GM12878 (cell line): ENCODE measurements at regions not wholly inside any gene's neighbourhood (a gene's known extent, or its start where the extent isn't known, plus 50 kb on each side); places are given as distances from the start of the nearest gene placed in this dataset.

ENCODE experiments used
- ATAC-seq: fragments of 200-7000 bp; cut with Tn5 transposase; 3 replicates; pipeline ENCODE4 v1.9.1; 2020; ENCODE audit warnings: mild to moderate bottlenecking, moderate library complexity
- BruUV-seq: library from RNA; stranded (reverse); fragments of 400-500 nt; replicated peaks from 2 replicates; lab custom pipeline; 2021; lab: Mats Ljungman, UMichigan
- CTCF ChIA-PET: fragments of 300-600 bp; sonication (Branson Sonifier 250); formaldehyde crosslinking; extraction: SDS; loops from one replicate; lab custom pipeline; 2021; ENCODE audit warnings: inconsistent platforms; lab: Yijun Ruan, JAX
- POLR2A ChIA-PET: fragments of 350-600 bp; formaldehyde crosslinking; extraction: SDS; loops from one replicate; lab custom pipeline; 2021; ENCODE audit warnings: inconsistent platforms; lab: Charles Lee
- RAD21 ChIA-PET: fragments of 300-600 bp; sonication (Branson Sonifier 250); formaldehyde crosslinking; loops from one replicate; lab custom pipeline; 2023; ENCODE audit warnings: antibody characterized with exemption; ENCODE audit not compliant: unreplicated experiment; lab: Charles Lee
- SMC1A ChIA-PET: fragments of 300-600 bp; sonication (Branson Sonifier 250); formaldehyde crosslinking; loops from one replicate; lab custom pipeline; 2023; ENCODE audit not compliant: unreplicated experiment, uncharacterized antibody; lab: Charles Lee
- DNase-seq: peaks from one replicate; pipeline ENCODE4 v3.0.0-alpha.2; 2011; ENCODE audit warnings: low read depth, low spot score
- FAIRE-seq: peaks from 3 replicates; lab custom pipeline; 2011; peaks lifted over from hg19 to GRCh38; lab: Jason Lieb, UNC
- H2AFZ ChIP-seq: 2 replicates; pipeline ENCODE4 v1.6.0; 2011; ENCODE audit warnings: low read depth, low read length, control low read depth; ENCODE audit not compliant: control insufficient read depth
- H3K27ac ChIP-seq: 2 replicates; pipeline ENCODE4 v1.5.1; 2011; ENCODE audit warnings: control low read depth; ENCODE audit not compliant: control insufficient read depth, insufficient read depth
- H3K27me3 ChIP-seq, 2 experiments: replicated peaks in 1 of 2; 2 replicates each; pipeline versions ENCODE4 v1.6.0 to v1.6.1; 2011; ENCODE audit warnings: low read length in 1 of 2; ENCODE audit not compliant: control insufficient read depth in 2 of 2, insufficient read depth in 2 of 2
- H3K36me3 ChIP-seq, 2 experiments: 2 replicates each; pipeline ENCODE4 v1.5.1; 2011; ENCODE audit warnings: low read length in 1 of 2; ENCODE audit not compliant: control insufficient read depth in 2 of 2, insufficient read depth in 2 of 2
- H3K4me1 ChIP-seq: 2 replicates; pipeline ENCODE4 v1.6.1; 2011; ENCODE audit warnings: mild to moderate bottlenecking, low read length, moderate library complexity, mixed read lengths; ENCODE audit not compliant: control insufficient read depth, insufficient read depth
- H3K4me2 ChIP-seq: 2 replicates; pipeline ENCODE4 v1.6.0; 2011; ENCODE audit warnings: control low read depth; ENCODE audit not compliant: control insufficient read depth, insufficient read depth
- H3K4me3 ChIP-seq: fragments of 200-600 bp; sonication (generic); 2 replicates; pipeline ENCODE4 v1.5.1; 2016
- H3K79me2 ChIP-seq: 2 replicates; pipeline ENCODE4 v1.6.0; 2011; ENCODE audit warnings: low read length; ENCODE audit not compliant: control insufficient read depth, insufficient read depth
- H3K9ac ChIP-seq: 2 replicates; pipeline ENCODE4 v1.8.0; 2011; ENCODE audit warnings: low read length, control low read depth, mixed read lengths; ENCODE audit not compliant: control insufficient read depth, insufficient read depth
- H3K9me3 ChIP-seq: replicated peaks from 3 replicates; pipeline ENCODE4 v1.5.1; 2011; ENCODE audit warnings: mild to moderate bottlenecking, low read length; ENCODE audit not compliant: control insufficient read depth, insufficient read depth
- H4K20me1 ChIP-seq: 2 replicates; pipeline ENCODE4 v1.6.0; 2011; ENCODE audit not compliant: control insufficient read depth, insufficient read depth
- CBX5 ChIP-seq: sonication (generic); IDR thresholded peaks from 2 replicates; pipeline ENCODE4 v1.6.1; 2016; ENCODE audit warnings: low read depth, moderate library complexity, mild to moderate bottlenecking, inconsistent platforms
- CHD4 ChIP-seq: fragments of 200-600 bp; sonication (generic); IDR thresholded peaks from 2 replicates; pipeline ENCODE4 v1.6.1; 2016; ENCODE audit warnings: mild to moderate bottlenecking
- RB1 ChIP-seq: fragments of 450-650 bp; formaldehyde crosslinking; IDR thresholded peaks from 2 replicates; pipeline ENCODE4 v1.6.1; 2017; ENCODE audit warnings: mild to moderate bottlenecking, borderline replicate concordance
- SMC3 ChIP-seq: IDR thresholded peaks from 2 replicates; pipeline ENCODE4 v1.6.1; 2011; ENCODE audit warnings: low read length, improper control_type of control experiment, borderline replicate concordance
- WRNIP1 ChIP-seq: IDR thresholded peaks from 2 replicates; pipeline ENCODE4 v1.6.1; 2011; ENCODE audit warnings: low read depth, low read length, improper control_type of control experiment, borderline replicate concordance
- WGBS: methylation state at CpG from one replicate; pipeline ENCODE4 v1.1.6; 2016; ENCODE audit warnings: low lambda C conversion rate; ENCODE audit not compliant: insufficient replicate concordance, insufficient coverage; ENCODE audit errors: missing lambda C conversion rate; 5-methylcytosine and 5-hydroxymethylcytosine counted together
- in situ Hi-C: fragments of 300-500 bp; cut with MboI; formaldehyde crosslinking; loops from 9 replicates; pipeline ENCODE4 v1.14.3; 2018; ENCODE audit warnings: mixed read lengths
- intact Hi-C: fragments of 100-400 bp; cut with micrococcal nuclease; formaldehyde crosslinking; loops from one replicate; pipeline ENCODE4 v1.14.2; 2022; ENCODE audit not compliant: unreplicated experiment
- TF ChIP-seq, protein P1 (sequence below): IDR thresholded peaks from 2 replicates; pipeline ENCODE4 v1.6.1; 2011; ENCODE audit warnings: low read depth, low read length, improper control_type of control experiment, borderline replicate concordance

DNA sequence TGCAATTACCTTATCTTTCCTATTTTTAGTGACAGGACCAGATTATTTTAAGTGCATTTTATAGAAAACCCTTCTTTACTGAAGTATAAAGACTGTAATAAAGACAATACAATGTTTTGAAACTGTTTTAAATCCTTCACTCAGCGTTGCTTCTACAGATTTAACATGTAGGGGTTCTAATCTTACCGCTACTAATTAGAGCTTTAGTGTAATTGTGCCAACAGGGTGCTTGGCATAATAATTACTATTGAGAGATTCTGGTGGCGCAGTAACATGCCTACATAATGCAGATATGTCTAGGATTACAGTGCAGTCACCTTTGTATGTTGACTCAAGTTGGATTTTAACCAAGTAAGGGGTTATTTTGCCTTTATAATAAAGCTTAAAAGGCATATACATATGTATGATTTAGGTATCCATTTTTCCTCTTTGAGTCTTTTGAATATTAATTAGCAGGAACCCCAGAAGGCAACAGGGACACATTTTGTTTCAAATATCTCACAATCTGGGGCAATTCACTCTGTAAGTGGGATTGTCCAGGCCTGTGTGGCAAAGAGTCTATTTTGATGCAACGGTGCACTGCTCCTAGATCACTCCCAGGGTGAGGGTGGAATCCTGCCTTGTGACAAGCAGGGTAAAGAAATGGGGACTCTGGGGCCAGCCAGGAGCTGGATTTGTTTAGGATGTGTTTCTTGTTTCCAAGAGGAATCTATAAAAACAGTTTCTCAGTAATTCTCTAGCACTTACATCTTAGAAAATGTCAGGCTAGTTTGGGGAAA, 604.7 kb upstream of the SALL1 start (continued):
- TF ChIP-seq, protein P1, sequence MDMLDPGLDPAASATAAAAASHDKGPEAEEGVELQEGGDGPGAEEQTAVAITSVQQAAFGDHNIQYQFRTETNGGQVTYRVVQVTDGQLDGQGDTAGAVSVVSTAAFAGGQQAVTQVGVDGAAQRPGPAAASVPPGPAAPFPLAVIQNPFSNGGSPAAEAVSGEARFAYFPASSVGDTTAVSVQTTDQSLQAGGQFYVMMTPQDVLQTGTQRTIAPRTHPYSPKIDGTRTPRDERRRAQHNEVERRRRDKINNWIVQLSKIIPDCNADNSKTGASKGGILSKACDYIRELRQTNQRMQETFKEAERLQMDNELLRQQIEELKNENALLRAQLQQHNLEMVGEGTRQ, result no peak
- TF ChIP-seq SMC3, result no peak

DNA sequence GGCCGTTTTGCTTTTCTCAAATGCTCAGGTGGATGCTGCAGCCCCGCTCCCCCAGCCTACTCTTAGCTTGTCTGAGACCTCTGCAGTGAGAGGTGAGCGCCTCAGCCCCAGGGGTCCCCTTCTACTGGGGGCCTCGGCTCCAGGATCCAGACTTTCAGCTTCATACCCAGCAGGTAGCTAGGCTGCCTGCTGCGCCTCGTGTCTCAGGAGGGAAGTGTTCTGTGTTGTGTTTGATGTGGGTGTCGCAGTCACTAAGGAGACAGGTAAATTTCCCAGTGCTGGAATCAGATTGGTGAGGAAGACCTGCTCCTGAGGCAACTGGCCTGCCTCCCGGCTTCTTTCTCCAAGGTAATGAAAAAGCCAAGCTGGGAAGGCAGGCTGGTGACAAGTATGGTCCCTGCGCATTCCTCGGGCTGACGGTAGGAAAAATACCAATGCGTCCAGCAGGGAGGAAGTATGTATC, 604.0 kb upstream of the SALL1 start:
- FAIRE-seq (no peak), DNase-seq (no peak), ATAC-seq (no peak)
- no peaks in the 10 kb centered on the region for H3K36me3 ChIP-seq
- POLR2A ChIA-PET, result no interaction called here
- in situ Hi-C loops, result no loop called here
- H3K4me2 ChIP-seq, result no peak overlapping the region
- H4K20me1 ChIP-seq, result no peaks in the 10 kb centered on the region
- TF ChIP-seq CBX5, result no peak
- TF ChIP-seq WRNIP1, result no peak
- no peak for TF ChIP-seq CHD4
- no peak for TF ChIP-seq RB1
- H3K9me3 ChIP-seq, result no peaks in the 10 kb centered on the region
- SMC1A ChIA-PET, result no interaction called here
- H3K9ac ChIP-seq, result no peak overlapping the region
- RAD21 ChIA-PET, result no interaction called here
- WGBS, result 32% methylated on average over 12 of the region's 12 CpGs
- no TSS peak for BruUV-seq
- CTCF ChIA-PET, result no interaction called here
- no peaks in the 10 kb centered on the region for H3K79me2 ChIP-seq
- no peak overlapping the region for H3K4me3 ChIP-seq
- intact Hi-C loops, result no loop called here
- H3K27me3 ChIP-seq, result no peaks in the 10 kb centered on the region
- H2AFZ ChIP-seq, result no peak overlapping the region
- no peaks in the 10 kb centered on the region for H3K4me1 ChIP-seq
- H3K27ac ChIP-seq, result no peak overlapping the region
